HG03378 (cell line): ENCODE measurements at regions not wholly inside any gene's neighbourhood (a gene's known extent, or its start where the extent isn't known, plus 50 kb on each side); places are given as distances from the start of the nearest gene placed in this dataset.
A peak's percentile ranks its signal among the peaks of the same experiment; 100 is the strongest.
"Not testable (repeated sequence)": the region's sequence is repeated elsewhere in the genome, so short reads cannot be mapped to it uniquely, and the experiment has no call there.

Source experiments
- ATAC-seq: cut with Tn5 transposase; IDR thresholded peaks from one replicate; pipeline ENCODE4 v1.9.1; 2021; ENCODE audit warnings: mild to moderate bottlenecking, moderate library complexity; ENCODE audit not compliant: unreplicated experiment

- ATAC-seq: no peak
Observed at GRCh38 chr5:85985167-85985566, 632.6 kb upstream of the COX7C start.

- ATAC-seq: no peak
Observed at GRCh38 chr5:85990998-85991397, 626.7 kb upstream of the COX7C start.

- ATAC-seq: not testable (repeated sequence)
Observed at GRCh38 chr5:85994653-85995052, 623.1 kb upstream of the COX7C start.

GRCh38 chr5:85998656-85999055, 619.1 kb upstream of the COX7C start:
- no peak for ATAC-seq

GRCh38 chr5:86008293-86008692, 609.4 kb upstream of the COX7C start:
- no peak for ATAC-seq

GRCh38 chr5:86008704-86009103, 609.0 kb upstream of the COX7C start:
- no peak for ATAC-seq

- no peak for ATAC-seq
Observed at GRCh38 chr5:86011937-86012336, 605.8 kb upstream of the COX7C start.

GRCh38 chr5:86029308-86029707, 588.4 kb upstream of the COX7C start:
- ATAC-seq: no peak

- no peak for ATAC-seq
Observed at GRCh38 chr5:86030753-86031152, 587.0 kb upstream of the COX7C start.

- no peak for ATAC-seq
Observed at GRCh38 chr5:86038566-86038965, 579.2 kb upstream of the COX7C start.

GRCh38 chr5:86039351-86039750, 578.4 kb upstream of the COX7C start:
- ATAC-seq: no peak

- no peak for ATAC-seq
Observed at GRCh38 chr5:86070719-86071118, 547.0 kb upstream of the COX7C start.

- ATAC-seq: no peak
Observed at GRCh38 chr5:86074297-86074696, 543.4 kb upstream of the COX7C start.

- no peak for ATAC-seq
Observed at GRCh38 chr5:86075139-86075538, 542.6 kb upstream of the COX7C start.

GRCh38 chr5:86095092-86095491, 522.6 kb upstream of the COX7C start:
- no peak for ATAC-seq

GRCh38 chr5:86101966-86102365, 515.8 kb upstream of the COX7C start:
- no peak for ATAC-seq

GRCh38 chr5:86108825-86109224, 508.9 kb upstream of the COX7C start:
- no peak for ATAC-seq

GRCh38 chr5:86112249-86112648, 505.5 kb upstream of the COX7C start:
- no peak for ATAC-seq

- no peak for ATAC-seq
Observed at GRCh38 chr5:86115164-86115563, 502.6 kb upstream of the COX7C start.

- ATAC-seq: peak; percentile 64
Observed at GRCh38 chr5:86118542-86118941, 499.2 kb upstream of the COX7C start.

- no peak for ATAC-seq
Observed at GRCh38 chr5:86124333-86124732, 493.4 kb upstream of the COX7C start.

GRCh38 chr5:86125731-86126601, 491.8 kb upstream of the COX7C start:
- no peak for ATAC-seq

- ATAC-seq: no peak
Observed at GRCh38 chr5:86127696-86128095, 490.0 kb upstream of the COX7C start.
